ENCODE measurements at regions not wholly inside any gene's neighbourhood (a gene's known extent, or its start where the extent isn't known, plus 50 kb on each side); places are given as distances from the start of the nearest gene placed in this dataset.

DNA sequence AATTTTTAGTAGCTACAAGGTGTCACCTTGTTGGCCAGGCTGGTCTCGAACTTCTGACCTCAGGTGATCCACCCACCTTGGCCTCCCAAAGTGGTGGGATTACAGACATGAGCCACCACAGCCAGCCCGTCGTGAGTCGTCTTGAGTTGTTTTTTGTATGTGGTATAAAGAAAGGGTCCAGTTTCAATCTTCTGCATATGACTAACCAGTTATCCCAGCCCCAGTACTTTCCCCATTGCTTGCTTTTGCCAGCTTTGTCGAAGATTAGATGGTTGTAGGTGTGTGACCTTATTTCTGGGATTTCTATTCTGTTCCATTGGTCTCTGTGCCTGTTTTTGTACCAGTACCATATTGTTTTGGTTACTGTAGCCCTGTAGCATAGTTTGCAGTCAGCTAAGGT lies 105.9 kb downstream of the OR13H1 start:
- no peak for TF ChIP-seq ZNF843 (tag by site-specific recombination; IDR thresholded peaks at IDR 0.05)
- TF ChIP-seq, protein P1, sequence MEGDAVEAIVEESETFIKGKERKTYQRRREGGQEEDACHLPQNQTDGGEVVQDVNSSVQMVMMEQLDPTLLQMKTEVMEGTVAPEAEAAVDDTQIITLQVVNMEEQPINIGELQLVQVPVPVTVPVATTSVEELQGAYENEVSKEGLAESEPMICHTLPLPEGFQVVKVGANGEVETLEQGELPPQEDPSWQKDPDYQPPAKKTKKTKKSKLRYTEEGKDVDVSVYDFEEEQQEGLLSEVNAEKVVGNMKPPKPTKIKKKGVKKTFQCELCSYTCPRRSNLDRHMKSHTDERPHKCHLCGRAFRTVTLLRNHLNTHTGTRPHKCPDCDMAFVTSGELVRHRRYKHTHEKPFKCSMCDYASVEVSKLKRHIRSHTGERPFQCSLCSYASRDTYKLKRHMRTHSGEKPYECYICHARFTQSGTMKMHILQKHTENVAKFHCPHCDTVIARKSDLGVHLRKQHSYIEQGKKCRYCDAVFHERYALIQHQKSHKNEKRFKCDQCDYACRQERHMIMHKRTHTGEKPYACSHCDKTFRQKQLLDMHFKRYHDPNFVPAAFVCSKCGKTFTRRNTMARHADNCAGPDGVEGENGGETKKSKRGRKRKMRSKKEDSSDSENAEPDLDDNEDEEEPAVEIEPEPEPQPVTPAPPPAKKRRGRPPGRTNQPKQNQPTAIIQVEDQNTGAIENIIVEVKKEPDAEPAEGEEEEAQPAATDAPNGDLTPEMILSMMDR (tag by site-specific recombination; IDR thresholded peaks at IDR 0.05): no peak

Measured in HEK293 (cell line).